ENCODE measurements at regions not wholly inside any gene's neighbourhood (a gene's known extent, or its start where the extent isn't known, plus 50 kb on each side); places are given as distances from the start of the nearest gene placed in this dataset.

DNA sequence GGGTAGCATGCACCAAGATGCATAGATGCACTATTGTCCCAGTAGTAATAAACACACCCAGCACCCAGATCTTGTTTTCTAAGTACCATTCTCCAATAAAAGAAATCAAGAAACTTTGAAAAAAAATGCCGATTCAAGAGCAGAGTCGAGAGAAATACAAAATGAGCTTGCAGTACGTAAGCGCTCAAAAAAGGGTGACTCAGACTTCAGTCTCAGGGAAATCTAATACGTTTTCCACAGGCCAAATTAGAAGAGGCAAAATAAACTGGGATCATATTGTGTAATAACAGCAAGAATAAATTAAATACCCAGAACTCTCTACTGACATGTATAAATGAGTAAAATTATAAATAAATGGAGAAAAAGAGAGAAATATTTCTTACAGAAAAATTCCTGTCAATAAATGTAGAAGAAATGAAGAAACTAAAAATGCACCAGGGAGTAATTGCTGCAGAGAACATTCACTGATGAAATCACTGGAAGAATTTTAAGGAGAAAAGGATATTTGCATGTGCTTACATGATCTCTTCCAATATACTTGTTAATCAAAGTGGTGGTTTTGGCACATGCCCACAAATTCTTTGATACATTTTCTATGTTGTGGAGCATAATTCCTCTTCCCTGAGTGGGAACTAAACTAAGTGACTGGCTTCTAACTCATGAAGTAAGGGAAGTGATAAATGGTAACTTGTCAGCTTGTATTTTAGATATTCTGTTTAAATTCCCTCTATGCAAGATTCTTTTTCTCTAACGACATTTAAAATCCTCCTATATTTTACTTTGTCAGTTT, 567.6 kb upstream of the ADAMTS16 start:
- TF ChIP-seq NFRKB (IDR thresholded peaks at IDR 0.05) (no peak), ELF4 (IDR thresholded peaks at IDR 0.05) (no peak), FOXK2 (IDR thresholded peaks at IDR 0.05) (no peak), BHLHE40 (IDR thresholded peaks at IDR 0.05; ENCODE audit: borderline replicate concordance) (no peak), ARNT (IDR thresholded peaks at IDR 0.05) (no peak), ZNF384 (IDR thresholded peaks at IDR 0.05) (no peak), SUZ12 (IDR thresholded peaks at IDR 0.05) (no peak), TARDBP (IDR thresholded peaks at IDR 0.05) (no peak), FOXA1 (IDR thresholded peaks at IDR 0.05) (no peak)
- ChIA-PET POLR2A (no interaction called here), CTCF (no interaction called here)
- DNase-seq (ENCODE audit: extremely low spot score), result no peak

DNA sequence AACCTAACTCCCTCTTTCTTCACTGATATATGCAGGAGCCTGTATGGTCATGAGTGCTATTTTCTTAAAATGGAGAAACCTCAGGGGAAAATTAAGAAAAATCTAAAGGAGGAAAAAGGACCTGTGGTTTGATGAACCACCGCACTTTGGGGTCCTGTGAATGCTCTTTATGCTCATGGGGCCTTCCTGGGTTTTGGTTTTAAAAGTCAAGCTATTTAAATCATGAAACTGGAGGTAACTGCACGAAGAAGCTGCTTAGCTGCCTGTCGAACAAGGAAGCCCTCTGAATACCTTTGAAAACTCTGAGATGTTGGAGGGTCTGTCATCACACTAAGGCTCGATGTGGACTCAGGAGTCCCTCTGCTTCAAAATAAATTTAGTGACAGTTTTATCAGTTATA, 564.5 kb upstream of the ADAMTS16 start:
- POLR2A ChIA-PET, result no interaction called here
- DNase-seq (ENCODE audit: extremely low spot score), result no peak
- TF ChIP-seq TARDBP (IDR thresholded peaks at IDR 0.05) (no peak), ZNF384 (IDR thresholded peaks at IDR 0.05) (no peak)
- CTCF ChIA-PET, result interaction anchor here (1.0 kb wide), 1 partner anchor 286 kb away, joined by 4 read pairs; no protein-coding TSS in a partner anchor

DNA sequence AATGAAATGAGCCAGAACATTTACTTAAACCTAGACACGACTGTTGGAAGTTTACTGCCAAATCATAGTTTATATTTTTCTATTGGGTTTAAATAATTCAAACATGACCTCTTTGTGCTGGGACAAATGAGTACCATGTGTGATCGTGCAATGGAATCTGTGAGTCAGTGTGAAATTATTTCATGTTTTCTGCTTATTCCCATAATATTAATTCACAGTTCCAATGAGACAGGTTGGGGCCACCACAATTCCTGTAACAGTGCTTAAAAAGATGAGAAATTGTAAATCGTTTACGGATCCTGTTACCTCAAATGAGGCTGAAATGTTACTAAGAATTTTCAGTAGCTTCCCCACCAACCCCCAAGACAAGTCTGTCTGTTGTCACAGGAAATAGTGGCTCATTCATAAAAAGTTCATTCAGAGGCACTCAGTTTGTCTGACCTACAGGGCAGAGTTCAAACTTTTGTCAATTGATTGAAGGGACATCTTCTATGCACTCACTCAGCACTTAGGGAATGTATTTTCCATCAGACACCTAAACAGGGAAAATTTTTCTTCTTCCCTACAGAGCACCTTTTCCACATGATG, 563.9 kb upstream of the ADAMTS16 start:
- CTCF ChIA-PET, result interaction anchor here (1.0 kb wide), 1 partner anchor 286 kb away, joined by 4 read pairs; no protein-coding TSS in a partner anchor
- POLR2A ChIA-PET, result no interaction called here
- TF ChIP-seq TARDBP (IDR thresholded peaks at IDR 0.05) (no peak), FOXK2 (IDR thresholded peaks at IDR 0.05) (no peak), CTBP1 (IDR thresholded peaks at IDR 0.05; ENCODE audit: borderline replicate concordance) (no peak), LEF1 (IDR thresholded peaks at IDR 0.05; ENCODE audit: borderline replicate concordance) (no peak), FOXM1 (IDR thresholded peaks at IDR 0.05; ENCODE audit: borderline replicate concordance) (no peak), BHLHE40 (IDR thresholded peaks at IDR 0.05; ENCODE audit: borderline replicate concordance) (no peak), ARNT (IDR thresholded peaks at IDR 0.05) (no peak), FOXA1 (IDR thresholded peaks at IDR 0.05) (no peak), ZNF384 (IDR thresholded peaks at IDR 0.05) (no peak), HDGF (IDR thresholded peaks at IDR 0.05; ENCODE audit: borderline replicate concordance) (no peak), L3MBTL2 (conservative IDR thresholded peaks at IDR 0.05) (no peak), ELF4 (IDR thresholded peaks at IDR 0.05) (no peak), NFRKB (IDR thresholded peaks at IDR 0.05) (no peak), SP1 (IDR thresholded peaks at IDR 0.05) (no peak)
- TF ChIP-seq, protein P1, sequence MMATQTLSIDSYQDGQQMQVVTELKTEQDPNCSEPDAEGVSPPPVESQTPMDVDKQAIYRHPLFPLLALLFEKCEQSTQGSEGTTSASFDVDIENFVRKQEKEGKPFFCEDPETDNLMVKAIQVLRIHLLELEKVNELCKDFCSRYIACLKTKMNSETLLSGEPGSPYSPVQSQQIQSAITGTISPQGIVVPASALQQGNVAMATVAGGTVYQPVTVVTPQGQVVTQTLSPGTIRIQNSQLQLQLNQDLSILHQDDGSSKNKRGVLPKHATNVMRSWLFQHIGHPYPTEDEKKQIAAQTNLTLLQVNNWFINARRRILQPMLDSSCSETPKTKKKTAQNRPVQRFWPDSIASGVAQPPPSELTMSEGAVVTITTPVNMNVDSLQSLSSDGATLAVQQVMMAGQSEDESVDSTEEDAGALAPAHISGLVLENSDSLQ (IDR thresholded peaks at IDR 0.05), result no peak
- DNase-seq (ENCODE audit: extremely low spot score), result no peak

DNA sequence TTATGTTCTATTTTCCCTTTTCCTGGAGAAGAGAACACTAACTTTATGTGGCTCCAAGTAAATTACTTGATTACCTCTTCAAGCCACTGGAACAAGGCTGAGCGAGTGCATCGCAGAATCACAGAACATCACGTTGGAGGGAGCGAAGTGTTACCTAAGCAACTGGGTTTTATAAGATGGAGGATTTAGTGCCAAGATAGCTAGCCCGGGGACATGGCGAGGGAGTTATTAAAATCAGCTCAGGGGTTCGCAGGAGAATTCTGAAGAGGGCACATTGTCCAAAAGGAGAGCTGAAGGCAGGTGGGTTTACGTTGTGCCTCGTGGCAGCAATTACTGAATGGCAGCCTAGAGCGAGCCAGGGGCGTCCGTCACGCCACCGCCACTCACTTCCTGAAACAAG, 563.2 kb upstream of the ADAMTS16 start:
- no peak for DNase-seq (ENCODE audit: extremely low spot score)
- TF ChIP-seq HDGF (IDR thresholded peaks at IDR 0.05; ENCODE audit: borderline replicate concordance) (no peak), SP1 (IDR thresholded peaks at IDR 0.05) (no peak), ELF4 (IDR thresholded peaks at IDR 0.05) (no peak), L3MBTL2 (conservative IDR thresholded peaks at IDR 0.05) (no peak), TARDBP (IDR thresholded peaks at IDR 0.05) (no peak), ZNF384 (IDR thresholded peaks at IDR 0.05) (no peak), FOXA1 (IDR thresholded peaks at IDR 0.05) (no peak), SUZ12 (IDR thresholded peaks at IDR 0.05) (no peak), FOXK2 (IDR thresholded peaks at IDR 0.05) (no peak), ARNT (IDR thresholded peaks at IDR 0.05) (no peak), LEF1 (IDR thresholded peaks at IDR 0.05; ENCODE audit: borderline replicate concordance) (no peak), NFRKB (IDR thresholded peaks at IDR 0.05) (no peak), FOXM1 (IDR thresholded peaks at IDR 0.05; ENCODE audit: borderline replicate concordance) (no peak), CTBP1 (IDR thresholded peaks at IDR 0.05; ENCODE audit: borderline replicate concordance) (no peak), BHLHE40 (IDR thresholded peaks at IDR 0.05; ENCODE audit: borderline replicate concordance) (no peak)
- TF ChIP-seq, protein P1 (IDR thresholded peaks at IDR 0.05), result no peak
- ChIA-PET POLR2A (no interaction called here), CTCF (no interaction called here)

DNA sequence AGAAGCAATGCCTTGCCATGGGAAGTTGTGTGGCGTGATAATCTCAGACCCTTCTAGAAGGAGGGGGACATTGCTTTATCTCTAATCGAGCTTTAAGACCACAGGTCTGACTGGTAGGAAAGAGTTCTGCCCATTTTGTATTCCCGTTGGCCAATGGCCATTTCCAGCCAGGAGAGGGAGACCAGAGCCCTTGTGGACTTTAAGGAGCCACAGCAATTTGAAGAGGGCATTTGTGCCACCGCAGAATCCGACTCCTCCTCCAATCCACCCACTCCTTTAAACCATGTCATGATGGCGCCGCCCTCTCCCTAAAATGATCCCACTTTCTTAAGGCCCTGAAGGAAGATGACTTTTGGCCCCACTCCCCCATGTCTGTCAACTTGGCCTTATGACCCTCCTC, 560.5 kb upstream of the ADAMTS16 start:
- no peak for TF ChIP-seq BHLHE40 (IDR thresholded peaks at IDR 0.05; ENCODE audit: borderline replicate concordance)
- no peak for TF ChIP-seq FOXA1 (IDR thresholded peaks at IDR 0.05)
- TF ChIP-seq FOXK2 (IDR thresholded peaks at IDR 0.05), result no peak
- no peak for TF ChIP-seq SP1 (IDR thresholded peaks at IDR 0.05)
- no peak for TF ChIP-seq FOXM1 (IDR thresholded peaks at IDR 0.05; ENCODE audit: borderline replicate concordance)
- TF ChIP-seq ARNT (IDR thresholded peaks at IDR 0.05), result no peak
- TF ChIP-seq L3MBTL2 (conservative IDR thresholded peaks at IDR 0.05), result no peak
- no peak for TF ChIP-seq LEF1 (IDR thresholded peaks at IDR 0.05; ENCODE audit: borderline replicate concordance)
- TF ChIP-seq CTBP1 (IDR thresholded peaks at IDR 0.05; ENCODE audit: borderline replicate concordance), result no peak
- ChIA-PET POLR2A (no interaction called here), CTCF (no interaction called here)
- DNase-seq (ENCODE audit: extremely low spot score), result no peak

DNA sequence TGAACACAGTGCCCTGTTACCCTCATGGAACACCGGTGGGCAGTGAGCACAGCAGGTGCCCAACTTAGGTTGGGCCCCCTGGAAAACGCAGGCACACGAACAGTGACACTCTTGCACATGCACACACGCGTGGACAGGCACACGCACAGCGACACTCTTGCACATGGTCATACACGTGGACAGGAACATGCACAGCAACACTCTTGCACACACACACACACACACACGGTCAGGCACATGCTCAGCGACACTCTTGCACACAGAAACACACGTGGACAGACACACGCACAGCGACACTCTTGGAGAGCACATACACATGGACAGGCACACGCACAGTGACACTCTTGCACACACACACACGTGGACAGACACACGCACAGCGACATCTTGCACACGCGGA, 559.4 kb upstream of the ADAMTS16 start:
- POLR2A ChIA-PET, result no interaction called here
- no peak for DNase-seq (ENCODE audit: extremely low spot score)
- TF ChIP-seq, protein P1 (IDR thresholded peaks at IDR 0.05), result no peak
- TF ChIP-seq ZNF384 (IDR thresholded peaks at IDR 0.05) (no peak), FOXA1 (IDR thresholded peaks at IDR 0.05) (no peak), HDGF (IDR thresholded peaks at IDR 0.05; ENCODE audit: borderline replicate concordance) (no peak), L3MBTL2 (conservative IDR thresholded peaks at IDR 0.05) (no peak), ARNT (IDR thresholded peaks at IDR 0.05) (no peak), LEF1 (IDR thresholded peaks at IDR 0.05; ENCODE audit: borderline replicate concordance) (no peak), FOXK2 (IDR thresholded peaks at IDR 0.05) (no peak), TARDBP (IDR thresholded peaks at IDR 0.05) (no peak)
- CTCF ChIA-PET, result no interaction called here

Measured in HEK293T (cell line).